K562 (cell line): ENCODE measurements at regions not wholly inside any gene's neighbourhood (a gene's known extent, or its start where the extent isn't known, plus 50 kb on each side); places are given as distances from the start of the nearest gene placed in this dataset.

Source experiments
- ATAC-seq: fragments of 200-7000 bp; cut with Tn5 transposase; 3 replicates; pipeline ENCODE4 v1.9.1; 2020; ENCODE audit warnings: moderate library complexity
- BruUV-seq: library from RNA; stranded (reverse); fragments of 400-500 nt; replicated peaks from 2 replicates; lab custom pipeline; 2021; lab: Mats Ljungman, UMichigan
- CTCF ChIA-PET: fragments of 300-600 bp; formaldehyde crosslinking; extraction: SDS; loops from one replicate; lab custom pipeline; 2021; ENCODE audit warnings: low intra/inter-chr PET ratio; lab: Yijun Ruan, JAX
- POLR2A ChIA-PET: fragments of 300-600, 350-650 bp; sonication (Branson Sonifier 250); formaldehyde crosslinking; extraction: SDS; loops from one replicate; lab custom pipeline; 2021; ENCODE audit warnings: antibody characterized with exemption, inconsistent platforms; lab: Yijun Ruan, JAX
- DNase-seq, 4 experiments: peaks; one replicate each; pipeline versions ENCODE4 v3.0.0 to v3.0.0-alpha.2; 2011 to 2018; ENCODE audit warnings: low spot score in 3 of 4, mixed read lengths in 3 of 4; ENCODE audit errors: extremely low read depth in 1 of 4
- FAIRE-seq: peaks from 2 replicates; lab custom pipeline; 2011; peaks lifted over from hg19 to GRCh38; lab: Jason Lieb, UNC
- H2AFZ ChIP-seq: 2 replicates; pipeline ENCODE4 v1.6.0; 2011; ENCODE audit warnings: low read depth, low read length, control low read depth, inconsistent platforms
- H3K27ac ChIP-seq: fragments of 200-600 bp; 3 replicates; pipeline ENCODE4 v1.8.0; 2011; ENCODE audit warnings: low read depth, mild to moderate bottlenecking, control low read depth, inconsistent platforms, low read length, moderate library complexity, mixed read lengths; ENCODE audit errors: extremely low read depth
- H3K27me3 ChIP-seq, 2 experiments: fragments of 300-600 bp in 1 of 2; 2 replicates in 1 of 2; 3 replicates in 1 of 2; pipeline versions ENCODE4 v1.6.0 to v1.8.0; 2011; ENCODE audit warnings: inconsistent platforms in 2 of 2, low read length in 2 of 2, mild to moderate bottlenecking in 1 of 2, mixed read lengths in 1 of 2, moderate library complexity in 1 of 2; ENCODE audit not compliant: control insufficient read depth in 2 of 2, insufficient read depth in 2 of 2
- H3K36me3 ChIP-seq: fragments of 300-600 bp; 3 replicates; pipeline ENCODE4 v1.8.0; 2011; ENCODE audit warnings: mild to moderate bottlenecking, low read length, inconsistent platforms; ENCODE audit not compliant: control insufficient read depth, insufficient read depth
- H3K4me1 ChIP-seq, 2 experiments: fragments of 200-600 bp in 1 of 2; replicated peaks in 1 of 2; 2 replicates in 1 of 2; 3 replicates in 1 of 2; pipeline versions ENCODE4 v1.5.1 to v1.8.0; 2011; ENCODE audit warnings: inconsistent platforms in 2 of 2, low read length in 2 of 2, mild to moderate bottlenecking in 1 of 2, mixed read lengths in 1 of 2, moderate library complexity in 1 of 2; ENCODE audit not compliant: control insufficient read depth in 2 of 2, insufficient read depth in 2 of 2
- H3K4me2 ChIP-seq: 2 replicates; pipeline ENCODE4 v1.6.1; 2011; ENCODE audit warnings: low read length, control low read depth, inconsistent platforms, mixed read lengths; ENCODE audit not compliant: insufficient read depth
- H3K4me3 ChIP-seq: fragments of 200-600 bp; sonication (generic), shearing (Covaris generic); 2 replicates; pipeline ENCODE4 v1.5.1; 2016; ENCODE audit warnings: control low read depth, inconsistent platforms
- H3K79me2 ChIP-seq: fragments of 200-600 bp; 3 replicates; pipeline ENCODE4 v1.8.0; 2011; ENCODE audit warnings: low read length, inconsistent platforms; ENCODE audit not compliant: control insufficient read depth, insufficient read depth
- H3K9ac ChIP-seq, 2 experiments: 2 replicates each; pipeline versions ENCODE4 v1.6.0 to v1.6.1; 2011; ENCODE audit warnings: low read depth in 2 of 2, low read length in 2 of 2, control low read depth in 1 of 2, inconsistent platforms in 1 of 2, mild to moderate bottlenecking in 1 of 2, mixed read lengths in 1 of 2; ENCODE audit not compliant: insufficient read depth in 1 of 2
- H3K9me1 ChIP-seq: one replicate; pipeline ENCODE4 v1.6.0; 2011; ENCODE audit warnings: inconsistent platforms, mild to moderate bottlenecking, low read length, moderate library complexity; ENCODE audit not compliant: control insufficient read depth, insufficient read depth
- H3K9me3 ChIP-seq: replicated peaks from 2 replicates; pipeline ENCODE4 v1.5.1; 2011; ENCODE audit warnings: low read depth, low read length, inconsistent platforms; ENCODE audit not compliant: control insufficient read depth, insufficient read depth
- H4K20me1 ChIP-seq: replicated peaks from 2 replicates; pipeline ENCODE4 v1.6.1; 2011; ENCODE audit warnings: low read length, inconsistent platforms, mixed read lengths; ENCODE audit not compliant: control insufficient read depth, insufficient read depth
- GATAD2B ChIP-seq: fragments of 450-650 bp; IDR thresholded peaks from 2 replicates; pipeline ENCODE4 v1.6.1; 2017; ENCODE audit warnings: mild to moderate bottlenecking, borderline replicate concordance
- HNRNPH1 ChIP-seq: fragments of 200-400 bp; formaldehyde crosslinking; optimal IDR thresholded peaks from 2 replicates; pipeline ENCODE3; 2017; ENCODE audit warnings: low read depth, mild to moderate bottlenecking, low read length, moderate library complexity
- KLF13 ChIP-seq: fragments of 450-650 bp; IDR thresholded peaks from 2 replicates; pipeline ENCODE4 v1.6.1; 2016; ENCODE audit warnings: missing genetic modification characterization, low read depth, mild to moderate bottlenecking, missing compliant biosample characterization, moderate library complexity, borderline replicate concordance
- SMARCE1 ChIP-seq: fragments of 450-650 bp; IDR thresholded peaks from 2 replicates; pipeline ENCODE4 v1.7.1; 2016; ENCODE audit warnings: mild to moderate bottlenecking
- SREBF1 ChIP-seq: fragments of 150-350 bp; IDR thresholded peaks from 2 replicates; pipeline ENCODE4 v1.6.1; 2014; ENCODE audit warnings: antibody characterized with exemption, low read depth, low read length, borderline replicate concordance
- TSC22D4 ChIP-seq: fragments of 450-650 bp; IDR thresholded peaks from 2 replicates; pipeline ENCODE4 v1.6.1; 2016; ENCODE audit warnings: missing genetic modification characterization, missing biosample characterization, control low read depth
- ZNF133 ChIP-seq: fragments of 250-450 bp; sonication (Bioruptor Pico); IDR thresholded peaks from 2 replicates; pipeline ENCODE4 v1.4.0; 2020; ENCODE audit warnings: mild to moderate bottlenecking
- ZNF239 ChIP-seq: fragments of 250-450 bp; sonication (Bioruptor Pico); IDR thresholded peaks from 2 replicates; pipeline ENCODE4 v1.4.0; 2020; ENCODE audit warnings: mild to moderate bottlenecking
- WGBS: fragments of 100-300 bp; shearing (Covaris generic); methylation state at CpG from one replicate; pipeline ENCODE4 v1.1.6; 2016; ENCODE audit warnings: low coverage, mixed read lengths; ENCODE audit not compliant: insufficient coverage; ENCODE audit errors: missing lambda C conversion rate; 5-methylcytosine and 5-hydroxymethylcytosine counted together
- in situ Hi-C: fragments of 300-500 bp; cut with MboI; formaldehyde crosslinking; loops from 4 replicates; pipeline ENCODE4 v1.15.0; 2018; ENCODE audit warnings: inconsistent platforms, mixed read lengths
- intact Hi-C: fragments of 100-400 bp; cut with micrococcal nuclease; formaldehyde crosslinking; loops from 2 replicates; pipeline ENCODE4 v1.14.2; 2022
- TF ChIP-seq, protein P1 (sequence below): fragments of 450-650 bp; IDR thresholded peaks from 2 replicates; pipeline ENCODE4 v1.6.1; 2016; ENCODE audit warnings: missing biosample characterization, missing genetic modification characterization
- TF ChIP-seq, protein P2 (sequence below): IDR thresholded peaks from 2 replicates; pipeline ENCODE4 v1.6.1; 2016; ENCODE audit warnings: missing genetic modification characterization, missing compliant biosample characterization
- TF ChIP-seq, protein P3 (sequence below): fragments of 450-650 bp; IDR thresholded peaks from one replicate; pipeline ENCODE4 v1.6.1; 2018; ENCODE audit warnings: mild to moderate bottlenecking, moderate library complexity; ENCODE audit not compliant: partially characterized antibody
- TF ChIP-seq, protein P4 (sequence below), 2 experiments: IDR thresholded peaks; 2 replicates each; pipeline ENCODE4 v1.6.1; 2011; ENCODE audit warnings: borderline replicate concordance in 1 of 2, control low read depth in 1 of 2, low read depth in 1 of 2, low read length in 1 of 2, mild to moderate bottlenecking in 1 of 2, mixed read lengths in 1 of 2, moderate library complexity in 1 of 2; ENCODE audit not compliant: insufficient read depth in 1 of 2, insufficient read length in 1 of 2, poor library complexity in 1 of 2, severe bottlenecking in 1 of 2; ENCODE audit errors: extremely low read depth in 1 of 2

DNA sequence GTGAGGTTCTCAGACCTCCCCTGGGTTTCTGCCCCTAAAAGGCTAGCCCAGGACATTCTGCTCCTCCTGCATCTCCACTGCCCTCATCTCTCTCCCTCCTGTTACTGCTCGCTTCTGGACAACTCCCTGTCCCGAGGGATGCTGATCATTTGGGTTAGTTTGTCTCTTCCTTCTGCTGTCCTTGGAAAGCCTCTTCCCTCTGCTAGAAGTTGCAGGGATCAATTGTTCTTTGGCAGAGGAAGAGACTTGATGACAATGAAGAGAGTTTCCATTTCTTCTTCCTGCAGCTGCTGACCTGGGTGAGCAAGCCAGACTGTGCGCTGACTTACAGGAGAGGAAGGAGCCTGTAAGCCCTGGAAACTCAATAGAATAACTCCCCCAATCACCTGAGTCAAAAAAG, 68.9 kb downstream of the RDH14 start:
- H3K9me1 ChIP-seq = no peaks in the 10 kb centered on the region
- in situ Hi-C loops (no loop called here), intact Hi-C loops (no loop called here)
- ATAC-seq (no peak), DNase-seq (no peak), FAIRE-seq (no peak)
- ChIA-PET CTCF (no interaction called here), POLR2A (no interaction called here)
- H3K27me3 ChIP-seq = no peaks in the 10 kb centered on the region
- no peaks in the 10 kb centered on the region for H3K9me3 ChIP-seq
- H3K27ac ChIP-seq = no peak overlapping the region
- 0% methylated on average over 2 of the region's 3 CpGs for WGBS
- no TSS peak for BruUV-seq
- H4K20me1 ChIP-seq = no peaks in the 10 kb centered on the region
- no peaks in the 10 kb centered on the region for H3K4me1 ChIP-seq
- no peak overlapping the region for H3K4me3 ChIP-seq
- H3K9ac ChIP-seq = no peak overlapping the region
- no peak overlapping the region for H2AFZ ChIP-seq
- no peak overlapping the region for H3K4me2 ChIP-seq
- no peaks in the 10 kb centered on the region for H3K36me3 ChIP-seq
- H3K79me2 ChIP-seq = no peaks in the 10 kb centered on the region
- TF ChIP-seq, protein P1, sequence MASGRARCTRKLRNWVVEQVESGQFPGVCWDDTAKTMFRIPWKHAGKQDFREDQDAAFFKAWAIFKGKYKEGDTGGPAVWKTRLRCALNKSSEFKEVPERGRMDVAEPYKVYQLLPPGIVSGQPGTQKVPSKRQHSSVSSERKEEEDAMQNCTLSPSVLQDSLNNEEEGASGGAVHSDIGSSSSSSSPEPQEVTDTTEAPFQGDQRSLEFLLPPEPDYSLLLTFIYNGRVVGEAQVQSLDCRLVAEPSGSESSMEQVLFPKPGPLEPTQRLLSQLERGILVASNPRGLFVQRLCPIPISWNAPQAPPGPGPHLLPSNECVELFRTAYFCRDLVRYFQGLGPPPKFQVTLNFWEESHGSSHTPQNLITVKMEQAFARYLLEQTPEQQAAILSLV (tag) = no peak
- TF ChIP-seq HNRNPH1 = no peak
- TF ChIP-seq SMARCE1 = no peak
- TF ChIP-seq ZNF239 = no peak

DNA sequence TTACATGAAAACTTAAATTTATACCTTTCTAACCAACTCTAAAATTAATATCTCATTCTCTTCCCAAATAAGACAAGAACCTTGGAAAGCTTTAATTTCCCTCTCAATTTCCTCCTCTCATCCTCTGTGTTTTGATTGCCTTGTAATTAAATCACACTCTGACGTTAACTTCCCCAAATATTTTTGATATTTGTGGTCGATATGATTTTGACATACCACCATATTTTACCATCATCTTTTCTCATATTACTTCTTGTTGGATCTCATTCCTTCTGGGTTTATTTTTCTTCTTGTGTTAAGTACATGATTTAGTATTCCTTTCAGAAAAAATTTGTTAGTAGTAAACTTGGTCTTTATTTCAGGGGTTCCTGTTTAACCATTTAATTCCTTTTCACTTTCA, 69.6 kb downstream of the RDH14 start:
- Histone ChIP-seq H2AFZ (no peak overlapping the region), H3K4me1 (no peaks in the 10 kb centered on the region), H4K20me1 (no peaks in the 10 kb centered on the region), H3K9me3 (no peaks in the 10 kb centered on the region), H3K79me2 (no peaks in the 10 kb centered on the region), H3K4me3 (no peak overlapping the region), H3K36me3 (no peaks in the 10 kb centered on the region), H3K27ac (no peak overlapping the region), H3K4me2 (no peak overlapping the region), H3K9me1 (no peaks in the 10 kb centered on the region), H3K9ac (no peak overlapping the region), H3K27me3 (no peaks in the 10 kb centered on the region)
- DNase-seq (no peak), ATAC-seq (no peak), FAIRE-seq (no peak)
- BruUV-seq = no TSS peak
- in situ Hi-C loops (no loop called here), intact Hi-C loops (no loop called here)
- POLR2A ChIA-PET = no interaction called here
- 0% methylated on average over 2 of the region's 2 CpGs for WGBS
- CTCF ChIA-PET = no interaction called here
- TF ChIP-seq, protein P2, sequence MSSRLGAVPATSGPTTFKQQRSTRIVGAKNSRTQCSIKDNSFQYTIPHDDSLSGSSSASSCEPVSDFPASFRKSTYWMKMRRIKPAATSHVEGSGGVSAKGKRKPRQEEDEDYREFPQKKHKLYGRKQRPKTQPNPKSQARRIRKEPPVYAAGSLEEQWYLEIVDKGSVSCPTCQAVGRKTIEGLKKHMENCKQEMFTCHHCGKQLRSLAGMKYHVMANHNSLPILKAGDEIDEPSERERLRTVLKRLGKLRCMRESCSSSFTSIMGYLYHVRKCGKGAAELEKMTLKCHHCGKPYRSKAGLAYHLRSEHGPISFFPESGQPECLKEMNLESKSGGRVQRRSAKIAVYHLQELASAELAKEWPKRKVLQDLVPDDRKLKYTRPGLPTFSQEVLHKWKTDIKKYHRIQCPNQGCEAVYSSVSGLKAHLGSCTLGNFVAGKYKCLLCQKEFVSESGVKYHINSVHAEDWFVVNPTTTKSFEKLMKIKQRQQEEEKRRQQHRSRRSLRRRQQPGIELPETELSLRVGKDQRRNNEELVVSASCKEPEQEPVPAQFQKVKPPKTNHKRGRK (tag) = no peak
- TF ChIP-seq KLF13 (no peak), GATAD2B (no peak), ZNF133 (CRISPR knock-in tag) (no peak), TSC22D4 (tag) (no peak), SREBF1 (no peak)
- TF ChIP-seq, protein P3, sequence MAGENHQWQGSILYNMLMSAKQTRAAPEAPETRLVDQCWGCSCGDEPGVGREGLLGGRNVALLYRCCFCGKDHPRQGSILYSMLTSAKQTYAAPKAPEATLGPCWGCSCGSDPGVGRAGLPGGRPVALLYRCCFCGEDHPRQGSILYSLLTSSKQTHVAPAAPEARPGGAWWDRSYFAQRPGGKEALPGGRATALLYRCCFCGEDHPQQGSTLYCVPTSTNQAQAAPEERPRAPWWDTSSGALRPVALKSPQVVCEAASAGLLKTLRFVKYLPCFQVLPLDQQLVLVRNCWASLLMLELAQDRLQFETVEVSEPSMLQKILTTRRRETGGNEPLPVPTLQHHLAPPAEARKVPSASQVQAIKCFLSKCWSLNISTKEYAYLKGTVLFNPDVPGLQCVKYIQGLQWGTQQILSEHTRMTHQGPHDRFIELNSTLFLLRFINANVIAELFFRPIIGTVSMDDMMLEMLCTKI = no peak
- TF ChIP-seq, protein P4, sequence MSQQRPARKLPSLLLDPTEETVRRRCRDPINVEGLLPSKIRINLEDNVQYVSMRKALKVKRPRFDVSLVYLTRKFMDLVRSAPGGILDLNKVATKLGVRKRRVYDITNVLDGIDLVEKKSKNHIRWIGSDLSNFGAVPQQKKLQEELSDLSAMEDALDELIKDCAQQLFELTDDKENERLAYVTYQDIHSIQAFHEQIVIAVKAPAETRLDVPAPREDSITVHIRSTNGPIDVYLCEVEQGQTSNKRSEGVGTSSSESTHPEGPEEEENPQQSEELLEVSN (IDR thresholded peaks at IDR 0.05; ENCODE audit: borderline replicate concordance in 1 of 2, extremely low read depth in 1 of 2, insufficient read depth in 1 of 2, insufficient read length in 1 of 2, low read depth in 1 of 2, low read length in 1 of 2, poor library complexity in 1 of 2, severe bottlenecking in 1 of 2) = no peak
